ENCODE measurements at regions not wholly inside any gene's neighbourhood (a gene's known extent, or its start where the extent isn't known, plus 50 kb on each side); places are given as distances from the start of the nearest gene placed in this dataset.

DNA sequence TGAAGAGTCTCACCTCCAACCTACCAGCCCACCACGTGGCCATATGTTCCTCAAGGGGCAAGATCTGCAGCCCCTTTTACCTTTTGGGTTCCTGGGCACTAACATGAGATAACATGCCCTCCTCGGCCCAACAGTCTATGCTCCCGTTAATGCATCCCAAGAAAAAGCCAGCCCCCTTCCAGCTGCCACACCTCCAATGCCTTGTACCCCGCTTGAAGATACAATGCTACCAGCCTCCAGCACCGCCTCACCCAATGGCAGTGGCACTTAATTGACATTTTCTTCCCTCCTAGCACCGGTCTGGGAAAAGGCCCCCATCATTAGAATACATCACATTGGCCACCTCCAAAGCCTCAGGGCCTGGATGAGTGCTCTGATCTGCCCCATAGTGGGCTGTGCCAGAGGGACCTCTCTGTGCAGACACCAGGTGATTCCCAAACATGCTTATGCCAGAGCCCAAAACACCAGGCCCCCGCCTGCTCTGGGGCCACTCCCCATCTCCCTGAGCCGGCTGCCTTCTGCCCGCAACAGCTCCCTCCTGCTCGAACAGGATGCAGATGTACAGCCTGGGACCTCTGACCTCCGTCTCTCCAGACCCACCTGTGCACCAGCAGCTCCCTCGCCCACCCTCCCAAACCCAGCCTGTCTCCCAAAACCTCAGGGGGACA, 118.3 kb downstream of the NCOR2 start:
- no peak for DNase-seq (ENCODE audit: low read depth in 4 of 4, low spot score in 3 of 4)

DNA sequence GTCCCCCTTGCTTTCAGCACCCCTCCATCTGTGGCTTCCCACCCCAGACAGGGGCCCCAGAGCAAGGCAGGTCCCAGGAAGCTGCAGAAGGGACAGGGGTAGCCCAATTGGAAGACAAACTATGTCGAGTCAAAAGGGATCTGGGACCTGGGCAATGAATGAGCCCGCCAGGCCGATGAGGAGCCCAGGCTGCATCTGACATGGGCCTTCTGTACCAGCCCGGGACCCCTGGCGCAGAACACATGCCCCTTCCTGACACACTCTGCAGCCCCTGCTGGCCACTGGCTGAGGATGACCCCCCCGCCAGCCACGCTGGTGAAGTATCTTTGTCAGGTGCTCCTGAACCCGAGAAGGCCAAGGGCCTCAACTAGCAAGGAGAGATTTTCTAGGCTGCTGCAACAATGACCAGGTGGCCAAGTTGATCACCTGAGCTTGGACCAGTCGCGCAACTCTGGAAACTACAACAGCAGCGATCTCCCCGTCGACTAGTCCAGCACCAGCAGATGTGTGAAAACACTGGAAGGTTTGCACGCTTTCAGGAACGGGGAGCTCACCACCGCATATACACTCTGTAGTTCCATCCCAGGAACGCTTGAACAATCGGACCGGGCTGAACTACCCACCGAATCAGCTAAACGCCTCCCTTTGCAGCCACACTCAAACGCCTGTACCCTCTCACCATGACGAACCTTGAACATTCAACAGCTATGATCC, 119.0 kb downstream of the NCOR2 start:
- DNase-seq (ENCODE audit: low read depth in 4 of 4, low spot score in 3 of 4), result no peak

DNA sequence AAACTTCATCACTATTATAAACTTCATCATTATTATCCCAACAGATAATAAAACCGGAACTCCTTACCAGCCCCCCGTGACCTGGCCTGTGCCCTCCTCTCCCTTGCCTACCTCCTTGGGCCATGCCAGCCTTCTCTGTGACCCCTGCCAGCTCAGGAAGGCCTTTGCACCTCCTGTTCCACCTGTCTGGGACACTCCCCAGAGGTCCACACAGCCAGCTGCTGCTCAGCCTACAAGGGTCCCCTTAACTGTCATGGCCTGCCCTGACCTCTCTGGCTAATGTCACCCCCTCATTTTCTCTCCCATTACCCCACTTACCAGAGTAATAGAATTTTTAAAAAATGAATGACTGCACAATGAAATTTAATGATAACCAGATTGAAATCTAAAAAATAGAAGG, 121.0 kb downstream of the NCOR2 start:
- no peak for DNase-seq (ENCODE audit: low read depth in 4 of 4, low spot score in 3 of 4)

DNA sequence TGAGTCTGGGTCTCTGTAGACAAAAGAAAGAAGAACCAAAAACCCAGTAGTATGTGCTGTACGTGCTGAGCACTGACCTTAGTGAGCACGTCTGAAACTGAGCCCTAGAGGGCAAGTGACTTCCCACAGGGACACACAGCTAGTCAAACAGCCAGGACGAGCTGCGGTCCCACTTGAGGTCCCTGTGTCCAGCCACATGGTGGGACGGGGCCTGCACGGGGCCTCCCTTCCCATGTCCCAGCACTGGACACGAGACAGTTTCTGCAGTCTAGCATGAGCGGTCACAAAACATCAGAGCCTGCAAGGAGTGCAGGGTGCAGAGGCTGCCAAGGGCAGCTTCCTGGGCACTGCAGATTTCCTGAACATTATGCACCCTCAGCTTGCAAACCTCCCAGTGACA, 121.6 kb downstream of the NCOR2 start:
- DNase-seq (ENCODE audit: low read depth in 4 of 4, low spot score in 3 of 4), result no peak

DNA sequence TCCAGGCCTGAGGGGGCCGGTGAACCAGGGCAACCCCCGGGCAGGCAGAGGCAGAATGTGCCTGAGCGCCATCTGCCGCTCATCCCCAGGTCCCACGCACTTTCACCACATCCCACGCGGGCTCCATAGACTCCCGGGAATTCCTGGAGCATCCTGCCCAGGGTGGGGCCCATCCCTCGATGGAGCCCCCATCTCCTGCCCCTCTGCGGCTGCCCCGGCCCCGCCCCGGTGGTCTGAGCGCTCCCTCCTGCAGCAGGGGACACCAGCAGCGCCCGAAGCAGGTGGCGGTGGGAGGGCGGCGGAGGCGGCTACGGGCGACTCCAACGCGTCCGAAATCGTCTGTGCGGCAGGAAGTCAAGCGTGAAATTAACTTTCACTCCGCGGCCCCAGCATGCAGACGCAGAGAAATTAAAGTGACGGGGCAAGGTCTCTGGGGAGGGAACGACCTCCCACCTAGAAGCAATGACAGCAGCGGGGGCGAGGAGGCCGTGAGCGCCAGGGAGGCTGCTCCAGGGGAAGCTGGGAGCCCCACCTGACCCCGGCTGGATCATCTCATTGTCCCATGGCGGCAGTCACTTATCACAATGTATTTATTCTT, 122.2 kb downstream of the NCOR2 start:
- DNase-seq (ENCODE audit: low read depth in 4 of 4, low spot score in 3 of 4), result peak; percentile 65 to 80 (median 71)

DNA sequence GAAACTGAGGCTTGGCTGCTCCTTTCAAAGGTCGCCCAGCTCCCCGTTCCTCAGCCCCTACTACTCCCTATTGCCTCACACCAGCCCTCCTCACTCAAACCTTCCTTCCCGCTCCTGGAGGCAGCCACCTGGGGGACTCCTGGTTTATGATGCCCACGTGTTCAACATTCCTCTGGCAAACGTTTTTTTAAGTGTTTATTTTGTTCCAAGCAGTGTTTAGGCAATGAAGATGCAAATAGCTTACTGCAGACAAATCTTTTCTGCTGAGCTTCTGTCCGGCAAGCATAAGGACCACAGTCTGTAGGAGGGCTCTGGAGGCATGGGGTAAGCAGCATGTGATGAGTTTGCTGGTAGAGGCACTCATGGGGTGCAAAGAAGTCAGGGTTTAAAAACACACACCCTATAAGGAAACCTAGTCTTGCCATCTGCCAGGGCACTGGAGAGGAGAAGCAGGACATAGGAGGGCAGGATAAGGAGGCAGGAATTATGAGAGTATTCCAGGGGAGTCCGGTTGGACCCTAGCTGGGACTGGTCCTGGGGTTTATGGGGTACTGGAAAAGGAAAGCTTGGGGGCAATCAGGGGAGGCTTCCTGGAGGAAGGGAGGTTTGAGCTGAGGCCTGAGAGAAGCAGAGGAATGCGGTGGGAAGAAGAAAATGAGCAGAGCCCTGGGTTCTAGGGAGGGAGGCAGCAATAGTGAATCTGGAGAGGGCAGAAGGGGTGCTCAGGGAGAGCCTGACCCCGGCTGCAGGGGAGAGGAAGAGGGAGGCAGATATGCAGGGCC, 123.3 kb downstream of the NCOR2 start:
- no peak for DNase-seq (ENCODE audit: low read depth in 4 of 4, low spot score in 3 of 4)

DNA sequence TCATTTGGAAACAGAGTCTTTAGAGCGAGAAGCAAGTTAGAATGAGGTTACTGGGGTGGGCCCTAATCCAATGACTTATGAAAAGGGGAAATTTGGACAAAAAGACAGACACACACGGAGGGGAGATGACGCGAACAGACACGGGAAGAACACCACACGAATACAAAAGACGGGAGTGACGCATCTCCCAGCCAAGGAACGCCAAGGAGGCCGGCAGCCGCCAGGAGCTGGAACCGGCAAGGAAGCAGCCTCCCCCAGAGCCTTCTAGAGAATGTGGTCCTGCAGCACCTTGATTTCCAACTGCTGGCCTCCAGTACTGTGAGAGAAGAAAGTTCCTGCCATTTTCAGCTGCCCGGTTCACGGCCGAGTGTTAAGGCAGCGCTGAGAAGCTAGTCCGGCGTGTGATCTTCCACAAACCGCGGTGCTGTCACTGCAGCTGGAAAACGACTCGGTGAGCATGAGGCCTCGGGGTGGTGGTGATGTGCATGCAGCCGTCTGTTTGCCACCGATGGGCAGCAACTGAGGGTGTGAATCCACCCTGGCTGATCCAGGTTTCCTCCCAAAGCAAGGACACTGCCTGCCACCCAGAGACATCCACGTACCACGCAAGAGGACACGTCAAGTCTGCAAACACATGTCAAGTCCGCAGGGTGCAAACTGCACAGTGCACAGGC, 124.5 kb downstream of the NCOR2 start:
- DNase-seq (ENCODE audit: low read depth in 4 of 4, low spot score in 3 of 4), result no peak

DNA sequence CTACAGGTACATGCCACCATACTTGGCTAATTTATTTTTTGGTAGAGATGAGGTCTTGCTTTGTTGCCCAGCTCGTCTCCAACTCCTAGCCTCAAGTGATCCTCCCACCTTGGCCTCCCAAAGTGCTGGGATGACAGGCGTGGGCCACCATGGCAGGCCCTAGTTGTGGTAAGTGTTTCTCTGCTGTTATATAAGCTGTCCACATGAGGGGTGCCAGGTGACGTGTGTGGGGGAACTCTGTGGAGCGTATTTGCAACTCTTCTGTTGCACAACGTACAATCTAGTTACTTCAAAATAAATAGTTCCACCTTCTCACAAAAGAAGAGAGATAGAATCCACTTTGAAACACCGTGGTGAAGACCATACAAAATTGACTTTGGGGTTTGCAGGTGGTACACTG, 125.1 kb downstream of the NCOR2 start:
- no peak for DNase-seq (ENCODE audit: low read depth in 4 of 4, low spot score in 3 of 4)

DNA sequence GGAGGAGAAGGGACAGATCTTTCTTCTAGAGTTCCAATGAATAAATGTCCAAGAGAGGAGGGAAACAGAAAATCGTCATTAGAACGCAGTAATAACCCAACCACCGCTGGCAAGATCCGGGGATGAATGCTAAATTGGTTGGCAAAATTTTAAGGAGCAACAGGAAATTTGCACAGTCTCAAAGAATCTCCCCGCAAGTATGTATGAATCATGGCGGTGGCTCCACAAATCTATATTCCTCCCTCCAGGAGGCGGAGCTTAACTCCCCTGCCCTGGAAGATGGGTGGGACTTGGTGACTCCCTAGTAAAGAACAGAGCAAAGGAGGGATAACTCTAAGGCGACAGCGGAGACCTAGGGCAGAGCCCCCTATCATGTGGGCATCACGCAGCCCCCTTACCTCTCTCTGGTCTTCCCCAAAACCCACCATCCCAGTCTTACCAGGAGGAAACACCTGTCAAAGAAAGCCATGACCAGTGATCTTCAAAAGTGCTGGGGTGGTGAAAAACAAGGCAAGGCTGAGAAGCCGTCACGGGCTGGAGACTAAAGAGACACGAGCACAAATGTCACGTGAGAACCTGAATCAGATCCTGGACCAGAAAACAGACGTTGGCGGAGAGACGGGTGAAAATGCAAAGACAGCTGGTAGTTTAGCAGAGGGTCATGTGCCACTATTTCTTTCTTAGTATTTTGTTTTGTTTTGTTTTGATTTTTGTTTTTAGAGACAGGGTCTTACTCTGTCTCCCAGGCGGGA, 125.8 kb downstream of the NCOR2 start:
- no peak for DNase-seq (ENCODE audit: low read depth in 4 of 4, low spot score in 3 of 4)

DNA sequence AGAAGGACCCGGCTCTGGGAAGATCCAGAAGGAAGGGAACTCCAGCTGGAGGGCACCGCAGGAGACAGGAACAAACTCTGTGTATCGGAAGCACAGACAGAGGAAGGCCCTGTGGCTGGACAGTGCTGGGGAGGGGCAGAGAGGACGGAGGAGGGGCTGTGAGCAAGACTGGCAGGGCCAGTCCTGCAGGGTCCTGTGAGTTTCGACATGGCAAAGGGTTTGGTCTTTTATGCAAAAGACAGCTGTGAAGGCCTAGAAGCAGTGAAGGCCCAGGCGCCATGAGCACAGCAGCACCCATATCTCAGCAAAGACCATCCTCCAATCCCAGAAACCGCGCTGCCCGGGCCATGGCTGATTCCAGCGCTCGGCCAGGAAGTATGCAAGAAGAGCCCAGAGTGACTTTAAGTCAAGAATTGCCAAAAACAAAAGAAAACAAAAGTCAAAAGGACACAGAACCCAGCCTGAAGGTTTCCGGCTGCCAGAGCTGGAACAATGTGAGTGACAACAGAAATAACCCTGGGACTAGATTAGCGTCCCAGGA, 126.5 kb downstream of the NCOR2 start:
- DNase-seq (ENCODE audit: low read depth in 4 of 4, low spot score in 3 of 4), result no peak

DNA sequence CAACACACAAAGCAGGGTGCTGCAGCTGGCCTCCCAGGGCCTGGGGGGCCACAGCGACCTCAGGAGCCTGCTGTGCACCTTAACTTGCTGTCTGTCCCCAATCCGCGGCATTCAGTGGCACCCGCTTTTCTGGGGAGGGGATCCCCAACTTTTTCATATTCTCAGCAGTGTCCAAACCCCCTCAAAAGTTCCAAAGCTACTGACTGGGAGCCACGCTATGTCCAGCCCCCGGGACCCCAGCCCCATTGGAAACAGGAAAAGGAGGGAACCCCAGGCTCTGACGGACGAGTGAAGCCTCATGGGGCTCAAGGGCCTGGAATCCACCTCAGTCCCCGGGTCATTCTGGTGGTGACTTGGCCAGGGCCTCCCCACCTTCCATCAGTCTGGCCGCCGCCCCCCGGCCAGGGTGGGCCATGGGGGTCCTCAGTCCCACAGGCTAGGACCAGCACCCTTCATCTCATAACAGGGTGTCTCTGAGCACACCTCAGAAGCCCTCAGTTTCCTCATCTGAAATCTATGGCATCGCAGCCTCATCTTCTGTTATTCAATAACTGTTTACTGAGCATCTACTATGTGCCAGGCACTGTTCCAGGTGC, 127.3 kb downstream of the NCOR2 start:
- no peak for DNase-seq (ENCODE audit: low read depth in 4 of 4, low spot score in 3 of 4)

DNA sequence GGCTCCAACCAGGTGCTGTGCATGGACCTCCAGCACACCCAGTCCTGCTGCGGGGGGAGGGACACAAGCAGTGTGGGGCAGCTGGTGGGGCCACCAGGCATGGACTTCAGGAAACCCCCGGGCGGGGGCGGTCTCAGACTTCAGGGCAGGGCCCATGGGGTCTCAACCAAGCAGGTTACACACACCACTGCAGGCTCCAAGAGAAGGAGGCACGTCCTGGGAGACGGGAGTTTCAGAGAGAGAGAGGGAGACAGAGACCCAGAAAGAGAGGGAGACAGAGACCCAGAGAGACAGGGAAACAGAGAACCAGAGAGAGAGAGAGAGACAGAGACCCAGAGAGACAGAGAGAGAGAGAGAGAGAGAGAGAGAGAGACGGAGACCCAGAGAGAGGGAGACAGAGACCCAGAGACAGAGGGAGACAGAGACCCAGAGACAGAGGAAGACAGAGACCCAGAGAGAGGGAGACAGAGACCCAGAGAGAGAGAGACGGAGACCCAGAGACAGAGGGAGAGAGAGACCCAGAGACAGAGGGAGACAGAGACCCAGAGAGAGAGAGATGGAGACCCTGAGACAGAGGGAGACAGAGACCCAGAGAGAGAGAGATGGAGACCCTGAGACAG, 128.9 kb downstream of the NCOR2 start:
- DNase-seq (ENCODE audit: low read depth in 4 of 4, low spot score in 3 of 4), result no peak

DNA sequence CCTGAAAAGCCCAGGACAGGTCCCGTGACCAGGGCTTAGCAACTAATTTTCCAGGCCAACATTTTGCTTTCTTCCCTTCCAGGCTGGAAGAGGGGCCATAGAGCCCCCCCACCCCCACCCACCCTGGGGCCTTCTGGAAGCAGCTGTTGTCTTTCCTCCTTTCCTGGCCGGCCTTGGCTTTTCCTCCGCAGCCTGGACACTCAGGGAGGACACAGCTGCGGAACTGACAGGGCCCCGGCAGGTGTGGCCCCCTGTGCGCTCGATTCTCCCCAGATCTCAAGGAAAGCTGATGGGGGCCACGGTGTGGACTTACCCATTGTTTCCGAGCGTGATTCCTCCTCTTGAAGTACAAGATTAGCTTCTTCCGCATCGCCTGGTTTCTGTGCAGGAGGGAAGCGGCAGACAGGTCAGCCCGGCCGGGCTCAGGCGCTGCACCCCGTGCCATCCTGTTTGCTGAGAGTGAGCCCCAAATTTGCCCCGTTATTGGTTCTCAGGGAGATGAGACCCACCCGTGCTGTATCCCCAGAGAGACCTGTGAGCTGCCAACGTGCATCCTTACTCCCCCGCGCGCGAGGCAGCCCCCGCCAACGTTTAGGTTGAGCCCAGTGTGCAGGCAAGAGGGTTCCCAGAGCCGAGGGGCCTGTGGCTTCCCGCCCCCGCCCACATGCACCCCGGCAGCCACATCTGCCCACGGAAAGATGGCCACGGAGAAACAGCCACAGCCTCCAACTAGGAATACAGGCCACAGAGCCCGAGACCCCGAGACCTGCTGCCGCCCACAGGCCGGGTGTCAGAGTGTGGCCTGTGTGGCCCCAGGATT, 129.6 kb downstream of the NCOR2 start:
- no peak for DNase-seq (ENCODE audit: low read depth in 4 of 4, low spot score in 3 of 4)

DNA sequence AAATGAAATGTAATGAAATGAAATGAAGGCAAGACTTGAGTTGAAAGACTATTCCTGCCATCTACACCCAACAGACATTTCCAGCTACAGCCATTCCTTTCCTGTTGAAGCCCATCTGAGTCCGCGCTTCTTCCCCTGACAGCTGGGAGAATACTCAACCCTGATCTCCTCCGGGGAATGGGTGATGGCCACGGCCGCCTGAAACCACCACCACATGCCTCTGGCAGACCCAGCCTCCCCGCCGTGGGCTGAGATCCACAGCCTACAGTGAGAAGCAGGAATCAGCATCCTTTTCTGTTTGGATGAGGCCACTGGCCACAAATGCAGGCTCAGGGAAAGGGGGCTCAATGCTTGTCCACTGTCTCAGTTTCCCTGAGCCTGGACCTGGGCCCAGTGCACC, 130.3 kb downstream of the NCOR2 start:
- no peak for DNase-seq (ENCODE audit: low read depth in 4 of 4, low spot score in 3 of 4)

DNA sequence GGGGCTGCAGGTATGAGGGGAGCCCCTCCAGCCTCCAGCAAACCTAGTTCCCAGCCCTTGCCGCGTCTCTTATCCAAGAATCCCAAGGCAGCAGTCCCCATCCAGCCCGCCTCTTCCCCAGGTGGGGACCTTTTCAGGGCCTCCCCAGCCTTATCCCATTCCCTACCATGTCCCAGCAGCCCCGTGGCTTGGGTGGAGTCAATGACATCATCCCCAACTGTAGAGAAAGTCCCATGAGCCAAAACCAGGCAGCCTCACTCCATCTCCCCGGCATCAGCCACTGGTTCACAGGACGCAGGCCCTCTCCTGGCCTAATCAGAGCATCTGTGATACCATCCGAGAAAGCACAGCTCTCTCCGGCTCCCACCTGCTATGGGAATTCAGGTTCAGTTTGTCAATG, 131.0 kb downstream of the NCOR2 start:
- DNase-seq (ENCODE audit: low read depth in 4 of 4, low spot score in 3 of 4), result no peak

DNA sequence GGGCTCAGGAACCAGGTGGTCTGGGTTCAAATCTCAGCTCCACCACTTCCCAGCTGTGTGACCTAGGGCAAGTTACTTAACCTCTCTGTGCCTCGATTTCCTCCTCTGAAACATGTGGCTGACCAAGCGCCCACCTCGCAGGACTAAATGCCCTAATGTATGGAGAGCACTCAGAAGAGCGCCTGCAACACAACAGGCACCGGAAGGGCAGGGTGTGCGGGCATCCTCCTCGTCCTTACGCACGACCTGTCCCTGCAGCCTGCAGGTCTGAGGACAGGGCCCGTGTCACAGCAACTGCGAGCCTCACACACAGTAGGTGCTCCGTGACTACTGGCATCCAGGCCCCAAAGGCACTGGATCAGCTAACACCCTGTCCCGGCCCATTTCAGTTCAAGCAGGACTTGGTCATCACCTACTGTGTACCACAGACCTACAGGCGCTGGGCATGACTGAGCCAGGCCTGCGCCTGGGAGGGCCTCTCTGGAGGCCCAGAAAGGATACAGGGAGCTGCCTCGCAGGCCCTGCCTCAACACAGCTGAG, 131.5 kb downstream of the NCOR2 start:
- no peak for DNase-seq (ENCODE audit: low read depth in 4 of 4, low spot score in 3 of 4)

DNA sequence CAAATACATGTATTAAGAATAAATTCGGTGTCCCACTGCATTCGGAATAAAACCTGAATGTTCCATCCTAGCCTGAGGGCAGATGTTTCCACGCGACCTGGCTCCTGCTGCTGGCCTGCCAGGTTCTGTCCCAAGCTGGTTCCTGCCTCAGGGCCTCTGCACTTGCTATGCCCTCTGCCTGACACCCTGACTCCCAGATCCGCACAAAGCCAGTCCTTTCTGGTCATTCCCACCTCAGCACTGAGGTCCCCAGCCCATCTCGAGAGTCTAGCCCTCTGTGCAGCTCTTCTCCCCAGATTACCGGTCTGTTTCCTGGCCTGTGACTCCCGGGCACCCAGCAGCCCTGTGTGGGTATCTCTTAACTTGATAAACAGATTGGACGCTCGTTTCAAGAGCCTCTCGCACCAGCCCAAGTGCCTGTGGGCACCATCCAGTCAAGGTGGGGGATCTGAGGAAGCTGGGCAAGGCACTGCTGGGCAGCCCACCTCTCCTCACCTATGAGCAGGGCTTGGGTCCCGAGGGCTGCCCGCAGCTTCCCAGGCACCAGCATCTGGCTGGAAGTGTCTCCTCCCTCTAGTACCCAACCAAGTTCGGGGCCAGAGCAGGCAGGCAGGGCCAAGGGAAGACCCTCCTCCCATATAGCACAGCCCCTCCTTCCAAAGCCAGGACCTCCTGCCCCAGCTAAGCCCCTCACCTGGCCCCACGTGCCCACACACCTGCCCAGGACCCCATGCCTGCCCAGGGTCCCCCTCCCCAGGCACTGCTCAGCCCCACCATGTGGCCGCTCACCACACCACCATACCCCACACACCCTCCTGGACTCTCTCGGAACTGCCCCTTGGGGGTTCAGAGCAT, 132.2 kb downstream of the NCOR2 start:
- DNase-seq (ENCODE audit: low read depth in 4 of 4, low spot score in 3 of 4), result no peak

Data from right renal pelvis (tissue), 4 donors.